OCI-LY7 (cell line): ENCODE measurements at regions not wholly inside any gene's neighbourhood (a gene's known extent, or its start where the extent isn't known, plus 50 kb on each side); places are given as distances from the start of the nearest gene placed in this dataset.

ENCODE experiments used
- BruUV-seq: library from RNA; stranded (reverse); fragments of 400-500 nt; replicated peaks from 2 replicates; lab custom pipeline; 2021; lab: Mats Ljungman, UMichigan
- CTCF ChIA-PET: fragments of 300-600 bp; sonication (Branson Sonifier 250); formaldehyde crosslinking; loops from one replicate; lab custom pipeline; 2022; ENCODE audit warnings: antibody characterized with exemption; ENCODE audit not compliant: unreplicated experiment; lab: Charles Lee
- POLR2A ChIA-PET: fragments of 300-600 bp; sonication (Branson Sonifier 250); formaldehyde crosslinking; loops from one replicate; lab custom pipeline; 2022; ENCODE audit warnings: antibody characterized with exemption; lab: Charles Lee
- DNase-seq: peaks from one replicate; pipeline ENCODE4 v3.0.0-alpha.2; 2015; ENCODE audit warnings: low spot score
- H2AFZ ChIP-seq: fragments of 200-600 bp; sonication (generic), shearing (Covaris generic); 2 replicates; pipeline ENCODE4 v1.6.1; 2014; ENCODE audit warnings: mild to moderate bottlenecking, antibody characterized with exemption, low read length, moderate library complexity
- H3K27ac ChIP-seq: fragments of 200-600 bp; sonication (generic); 2 replicates; pipeline ENCODE4 v1.5.1; 2014; ENCODE audit warnings: mixed run types, low read depth, mild to moderate bottlenecking, moderate library complexity, low read length, inconsistent platforms; ENCODE audit not compliant: poor library complexity, severe bottlenecking
- H3K36me3 ChIP-seq: fragments of 200-600 bp; sonication (generic); 2 replicates; pipeline ENCODE4 v1.6.1; 2014; ENCODE audit warnings: mild to moderate bottlenecking, antibody characterized with exemption, low read length, moderate library complexity, mixed read lengths; ENCODE audit not compliant: insufficient read depth
- H3K4me1 ChIP-seq: fragments of 200-600 bp; sonication (generic); 2 replicates; pipeline ENCODE4 v1.5.1; 2014; ENCODE audit warnings: mild to moderate bottlenecking, low read length; ENCODE audit not compliant: insufficient read depth, poor library complexity, severe bottlenecking
- H3K4me2 ChIP-seq: fragments of 200-600 bp; sonication (generic); 2 replicates; pipeline ENCODE4 v1.6.1; 2014; ENCODE audit warnings: mild to moderate bottlenecking, low read length
- H3K4me3 ChIP-seq: fragments of 200-600 bp; sonication (generic); 2 replicates; pipeline ENCODE4 v1.5.1; 2014; ENCODE audit warnings: mild to moderate bottlenecking, low read depth, low read length; ENCODE audit not compliant: poor library complexity, severe bottlenecking
- H3K79me2 ChIP-seq: fragments of 200-600 bp; sonication (generic); 2 replicates; pipeline ENCODE4 v1.6.1; 2016; ENCODE audit warnings: low read depth, mild to moderate bottlenecking, low read length, moderate library complexity, mixed read lengths; ENCODE audit not compliant: insufficient read depth
- H3K9me2 ChIP-seq: fragments of 200-600 bp; sonication (generic); 2 replicates; pipeline ENCODE4 v1.6.1; 2016; ENCODE audit warnings: mild to moderate bottlenecking, low read length, mixed read lengths; ENCODE audit not compliant: insufficient read depth
- H3K9me3 ChIP-seq: fragments of 200-600 bp; sonication (generic); 2 replicates; pipeline ENCODE4 v1.6.1; 2014; ENCODE audit warnings: mild to moderate bottlenecking, mixed run types, low read length, mixed read lengths
- H4K20me1 ChIP-seq: fragments of 200-600 bp; sonication (generic); 2 replicates; pipeline ENCODE4 v1.6.1; 2014; ENCODE audit warnings: mild to moderate bottlenecking, antibody characterized with exemption, low read length, moderate library complexity, mixed read lengths; ENCODE audit not compliant: insufficient read depth
- EZH2phosphoT487 ChIP-seq: fragments of 200-600 bp; sonication (generic); IDR thresholded peaks from 2 replicates; pipeline ENCODE4 v1.6.1; 2018; ENCODE audit warnings: low read depth, borderline replicate concordance, mild to moderate bottlenecking, mixed run types, antibody characterized with exemption, low read length, moderate library complexity, mixed read lengths
- intact Hi-C: fragments of 100-400 bp; cut with micrococcal nuclease; formaldehyde crosslinking; loops from one replicate; pipeline ENCODE4 v1.10.0; 2022; ENCODE audit not compliant: unreplicated experiment
- TF ChIP-seq, protein P1 (sequence below): fragments of 200-600 bp; sonication (generic); conservative IDR thresholded peaks from 2 replicates; pipeline ENCODE4 v1.5.1; 2014; ENCODE audit warnings: mild to moderate bottlenecking, antibody characterized with exemption, low read length, moderate library complexity, mixed read lengths

- H3K4me3 ChIP-seq: no peak overlapping the region
- intact Hi-C loops: no loop called here
- ChIA-PET CTCF (no interaction called here), POLR2A (no interaction called here)
- no peaks in the 10 kb centered on the region for H3K9me2 ChIP-seq
- H2AFZ ChIP-seq: no peak overlapping the region
- H3K79me2 ChIP-seq: no peaks in the 10 kb centered on the region
- H3K36me3 ChIP-seq: no peaks in the 10 kb centered on the region
- no peak for DNase-seq
- no peak for TF ChIP-seq EZH2phosphoT487
- TF ChIP-seq, protein P1, sequence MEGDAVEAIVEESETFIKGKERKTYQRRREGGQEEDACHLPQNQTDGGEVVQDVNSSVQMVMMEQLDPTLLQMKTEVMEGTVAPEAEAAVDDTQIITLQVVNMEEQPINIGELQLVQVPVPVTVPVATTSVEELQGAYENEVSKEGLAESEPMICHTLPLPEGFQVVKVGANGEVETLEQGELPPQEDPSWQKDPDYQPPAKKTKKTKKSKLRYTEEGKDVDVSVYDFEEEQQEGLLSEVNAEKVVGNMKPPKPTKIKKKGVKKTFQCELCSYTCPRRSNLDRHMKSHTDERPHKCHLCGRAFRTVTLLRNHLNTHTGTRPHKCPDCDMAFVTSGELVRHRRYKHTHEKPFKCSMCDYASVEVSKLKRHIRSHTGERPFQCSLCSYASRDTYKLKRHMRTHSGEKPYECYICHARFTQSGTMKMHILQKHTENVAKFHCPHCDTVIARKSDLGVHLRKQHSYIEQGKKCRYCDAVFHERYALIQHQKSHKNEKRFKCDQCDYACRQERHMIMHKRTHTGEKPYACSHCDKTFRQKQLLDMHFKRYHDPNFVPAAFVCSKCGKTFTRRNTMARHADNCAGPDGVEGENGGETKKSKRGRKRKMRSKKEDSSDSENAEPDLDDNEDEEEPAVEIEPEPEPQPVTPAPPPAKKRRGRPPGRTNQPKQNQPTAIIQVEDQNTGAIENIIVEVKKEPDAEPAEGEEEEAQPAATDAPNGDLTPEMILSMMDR: no peak
- no peak overlapping the region for H3K4me2 ChIP-seq
- no peaks in the 10 kb centered on the region for H3K4me1 ChIP-seq
- no peak overlapping the region for H3K27ac ChIP-seq
- no peaks in the 10 kb centered on the region for H4K20me1 ChIP-seq
- BruUV-seq: no TSS peak
- H3K9me3 ChIP-seq: no peaks in the 10 kb centered on the region
These were observed 118.1 kb upstream of the MAFB start for GRCh38 chr20:40806929-40807820.

DNA sequence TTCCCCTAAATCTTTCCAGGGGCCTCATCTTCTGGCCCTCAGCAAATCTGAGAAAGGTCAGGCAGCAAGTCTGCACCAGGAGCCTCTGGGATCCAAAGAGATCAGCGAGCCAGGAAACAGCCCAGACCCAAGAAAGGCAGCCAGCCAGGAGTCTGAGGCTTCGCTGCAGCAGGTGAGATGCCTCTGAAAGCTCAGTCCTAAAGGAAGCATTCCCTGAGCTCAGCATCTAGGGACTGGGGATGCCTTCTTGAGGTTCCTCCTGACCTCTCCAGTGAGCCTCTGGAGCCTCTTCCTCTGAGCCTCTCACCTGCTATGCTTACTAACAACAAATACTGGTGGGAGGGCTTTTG lies 118.8 kb upstream of the MAFB start:
- H3K27ac ChIP-seq: no peak overlapping the region
- CTCF ChIA-PET: no interaction called here
- no peak for DNase-seq
- no peaks in the 10 kb centered on the region for H3K79me2 ChIP-seq
- H3K4me2 ChIP-seq: no peak overlapping the region
- TF ChIP-seq, protein P1: no peak
- H3K9me3 ChIP-seq: no peaks in the 10 kb centered on the region
- H3K36me3 ChIP-seq: no peaks in the 10 kb centered on the region
- no TSS peak for BruUV-seq
- H2AFZ ChIP-seq: no peak overlapping the region
- no peaks in the 10 kb centered on the region for H4K20me1 ChIP-seq
- H3K4me1 ChIP-seq: no peaks in the 10 kb centered on the region
- POLR2A ChIA-PET: no interaction called here
- no peak overlapping the region for H3K4me3 ChIP-seq
- intact Hi-C loops: no loop called here
- no peaks in the 10 kb centered on the region for H3K9me2 ChIP-seq

DNA sequence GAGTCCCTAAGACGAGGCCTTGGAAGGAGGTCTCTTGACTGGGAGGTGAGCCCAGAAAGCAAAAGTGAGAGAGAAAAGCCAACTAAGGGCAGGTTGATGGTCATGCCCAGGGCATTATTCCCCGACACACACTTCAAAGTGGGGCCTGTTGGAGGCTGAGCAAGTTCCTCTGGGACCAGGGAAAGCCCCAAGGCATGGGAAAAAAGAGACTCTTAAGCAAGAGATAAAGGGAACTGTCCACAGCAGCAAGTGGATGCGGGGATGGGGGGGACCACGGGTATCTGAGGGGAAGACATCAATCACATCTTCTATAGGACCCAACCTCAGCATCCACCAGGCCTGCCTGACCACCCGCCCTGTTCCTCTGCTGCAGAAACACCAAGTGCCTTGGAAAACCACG lies 119.9 kb upstream of the MAFB start:
- TF ChIP-seq, protein P1: no peak
- TF ChIP-seq EZH2phosphoT487: no peak

More for the DNA sequence above, 119.9 kb upstream of the MAFB start:
- Histone ChIP-seq H3K27ac (no peak overlapping the region), H3K4me1 (no peaks in the 10 kb centered on the region), H4K20me1 (no peaks in the 10 kb centered on the region), H3K79me2 (no peaks in the 10 kb centered on the region), H3K9me2 (no peaks in the 10 kb centered on the region), H2AFZ (no peak overlapping the region), H3K36me3 (no peaks in the 10 kb centered on the region), H3K9me3 (no peaks in the 10 kb centered on the region), H3K4me2 (no peak overlapping the region), H3K4me3 (no peak overlapping the region)
- CTCF ChIA-PET: no interaction called here
- DNase-seq: no peak
- POLR2A ChIA-PET: no interaction called here
- intact Hi-C loops: no loop called here
- no TSS peak for BruUV-seq
